H1 (cell line): ENCODE measurements at regions not wholly inside any gene's neighbourhood (a gene's known extent, or its start where the extent isn't known, plus 50 kb on each side); places are given as distances from the start of the nearest gene placed in this dataset.

Experiments
- CTCF ChIA-PET: fragments of 300-600 bp; sonication (Branson Sonifier 250); formaldehyde crosslinking; loops from one replicate; lab custom pipeline; 2021; ENCODE audit not compliant: partially characterized antibody; lab: Charles Lee
- POLR2A ChIA-PET: fragments of 300-600 bp; sonication (Branson Sonifier 250); formaldehyde crosslinking; loops from one replicate; lab custom pipeline; 2021; ENCODE audit warnings: inconsistent platforms; ENCODE audit not compliant: partially characterized antibody; lab: Charles Lee
- DNase-seq, 2 experiments: peaks; one replicate each; pipeline versions ENCODE4 v3.0.0 to v3.0.0-alpha.2; 2010 to 2022; ENCODE audit warnings: low spot score in 2 of 2, low read depth in 1 of 2, mixed read lengths in 1 of 2
- FAIRE-seq: peaks from 2 replicates; lab custom pipeline; 2011; peaks lifted over from hg19 to GRCh38; lab: Jason Lieb, UNC
- H2AFZ ChIP-seq: 2 replicates; pipeline ENCODE4 v1.8.1; 2012; ENCODE audit warnings: low read length, inconsistent platforms
- H2AK5ac ChIP-seq: 2 replicates; pipeline ENCODE4 v1.6.1; 2013; ENCODE audit warnings: low read depth, low read length
- H2BK120ac ChIP-seq: replicated peaks from 2 replicates; pipeline ENCODE3; 2013; ENCODE audit warnings: low read depth, low read length, inconsistent platforms
- H2BK12ac ChIP-seq: 2 replicates; pipeline ENCODE4 v1.6.1; 2013; ENCODE audit warnings: low read depth, low read length
- H2BK15ac ChIP-seq: 2 replicates; pipeline ENCODE4 v1.6.1; 2013; ENCODE audit warnings: low read length
- H2BK20ac ChIP-seq: 2 replicates; pipeline ENCODE4 v1.6.1; 2013; ENCODE audit warnings: low read length
- H2BK5ac ChIP-seq: 2 replicates; pipeline ENCODE4 v1.6.1; 2013; ENCODE audit warnings: low read depth, low read length
- H3K14ac ChIP-seq: 2 replicates; pipeline ENCODE4 v1.6.1; 2013; ENCODE audit warnings: inconsistent platforms; ENCODE audit not compliant: insufficient read length
- H3K18ac ChIP-seq: 2 replicates; pipeline ENCODE4 v1.6.1; 2013; ENCODE audit warnings: low read length; ENCODE audit errors: extremely low read depth
- H3K23ac ChIP-seq: 2 replicates; pipeline ENCODE4 v1.6.1; 2013; ENCODE audit warnings: inconsistent platforms; ENCODE audit not compliant: insufficient read length
- H3K23me2 ChIP-seq: 2 replicates; pipeline ENCODE4 v1.6.1; 2013; ENCODE audit warnings: low read depth, low read length
- H3K27ac ChIP-seq: 2 replicates; pipeline ENCODE4 v1.6.1; 2011; ENCODE audit warnings: low read depth, low read length, inconsistent platforms
- H3K27me3 ChIP-seq, 4 experiments: replicated peaks in 1 of 4; 1 replicate in 1 of 4; 2 replicates in 3 of 4; pipeline versions ENCODE4 v1.6.1 to v1.8.1; 2011 to 2013; ENCODE audit warnings: low read length in 3 of 4, mild to moderate bottlenecking in 3 of 4, inconsistent platforms in 2 of 4, mixed read lengths in 2 of 4, moderate library complexity in 1 of 4; ENCODE audit not compliant: control insufficient read depth in 3 of 4, insufficient read depth in 3 of 4; ENCODE audit errors: extremely low read depth in 1 of 4
- H3K36me3 ChIP-seq, 4 experiments: 2 replicates each; pipeline versions ENCODE4 v1.6.1 to v1.8.1; 2011 to 2013; ENCODE audit warnings: mild to moderate bottlenecking in 4 of 4, low read length in 3 of 4, moderate library complexity in 2 of 4, control low read depth in 1 of 4, inconsistent platforms in 1 of 4; ENCODE audit not compliant: insufficient read depth in 4 of 4, control insufficient read depth in 2 of 4
- H3K4ac ChIP-seq: replicated peaks from 2 replicates; pipeline ENCODE3; 2013; ENCODE audit warnings: low read length, low read depth, mixed read lengths, inconsistent platforms; ENCODE audit not compliant: insufficient read length
- H3K4me1 ChIP-seq, 4 experiments: replicated peaks in 1 of 4; 1 replicate in 1 of 4; 2 replicates in 3 of 4; pipeline versions ENCODE4 v1.6.1 to v1.8.1; 2011 to 2013; ENCODE audit warnings: low read length in 3 of 4, inconsistent platforms in 2 of 4, mixed read lengths in 1 of 4; ENCODE audit not compliant: insufficient read depth in 4 of 4, control insufficient read depth in 3 of 4
- H3K4me2 ChIP-seq, 2 experiments: 2 replicates each; pipeline versions ENCODE4 v1.6.1 to v1.8.1; 2011 to 2013; ENCODE audit warnings: low read depth in 2 of 2, low read length in 2 of 2, control low read depth in 1 of 2, inconsistent platforms in 1 of 2, mild to moderate bottlenecking in 1 of 2; ENCODE audit not compliant: insufficient read depth in 1 of 2
- H3K4me3 ChIP-seq, 4 experiments: fragments of 200-600, 300-600 bp in 1 of 4; sonication (generic), shearing (Covaris generic), sonication (Bioruptor Twin) in 1 of 4; 2 replicates each; pipeline versions ENCODE4 v1.5.1 to v1.8.1; 2011 to 2016; ENCODE audit warnings: low read length in 4 of 4, low read depth in 3 of 4, control low read depth in 2 of 4, inconsistent platforms in 2 of 4, mild to moderate bottlenecking in 2 of 4, mixed read lengths in 1 of 4, moderate library complexity in 1 of 4; ENCODE audit not compliant: insufficient read depth in 2 of 4; ENCODE audit errors: extremely low read depth in 1 of 4
- H3K56ac ChIP-seq: replicated peaks from 2 replicates; pipeline ENCODE3; 2013; ENCODE audit warnings: low read depth, mild to moderate bottlenecking, mixed read lengths, low read length, inconsistent platforms; ENCODE audit not compliant: insufficient read length
- H3K79me1 ChIP-seq: 2 replicates; pipeline ENCODE4 v1.6.1; 2013; ENCODE audit warnings: low read depth, low read length, control low read depth
- H3K79me2 ChIP-seq, 2 experiments: 2 replicates each; pipeline versions ENCODE4 v1.6.1 to v1.8.1; 2012 to 2013; ENCODE audit warnings: low read length in 2 of 2, mild to moderate bottlenecking in 2 of 2, inconsistent platforms in 1 of 2; ENCODE audit not compliant: insufficient read depth in 2 of 2, control insufficient read depth in 1 of 2
- H3K9ac ChIP-seq, 4 experiments: replicated peaks in 1 of 4; 1 replicate in 1 of 4; 2 replicates in 3 of 4; pipeline versions ENCODE4 v1.6.1 to v1.8.1; 2011 to 2013; ENCODE audit warnings: low read depth in 3 of 4, low read length in 3 of 4, control low read depth in 2 of 4, mild to moderate bottlenecking in 2 of 4, moderate library complexity in 2 of 4, inconsistent platforms in 1 of 4; ENCODE audit errors: extremely low read depth in 1 of 4
- H3K9me3 ChIP-seq, 2 experiments: 2 replicates each; pipeline versions ENCODE4 v1.6.1 to v1.8.1; 2012 to 2013; ENCODE audit warnings: mild to moderate bottlenecking in 2 of 2, moderate library complexity in 2 of 2, control low read depth in 1 of 2, inconsistent platforms in 1 of 2, low read depth in 1 of 2, low read length in 1 of 2, mixed read lengths in 1 of 2; ENCODE audit not compliant: insufficient read depth in 2 of 2
- H4K20me1 ChIP-seq, 2 experiments: replicated peaks in 1 of 2; 2 replicates each; pipeline versions ENCODE3 to v1.8.1; 2011 to 2013; ENCODE audit warnings: inconsistent platforms in 2 of 2, low read length in 2 of 2, mild to moderate bottlenecking in 1 of 2; ENCODE audit not compliant: insufficient read depth in 2 of 2, control insufficient read depth in 1 of 2
- H4K5ac ChIP-seq: 2 replicates; pipeline ENCODE4 v1.6.1; 2013; ENCODE audit warnings: low read length, low read depth, mixed read lengths, inconsistent platforms; ENCODE audit not compliant: insufficient read length
- H4K8ac ChIP-seq: 2 replicates; pipeline ENCODE4 v1.8.0; 2013; ENCODE audit warnings: mild to moderate bottlenecking, moderate library complexity, low read length, inconsistent platforms; ENCODE audit not compliant: insufficient read depth; ENCODE audit errors: extremely low read depth
- H4K91ac ChIP-seq: replicated peaks from 2 replicates; pipeline ENCODE3; 2013; ENCODE audit warnings: low read length, mixed read lengths, inconsistent platforms; ENCODE audit not compliant: insufficient read length
- BCL11A ChIP-seq, 2 experiments: IDR thresholded peaks; one replicate each; pipeline ENCODE4 v1.6.1; 2011; ENCODE audit warnings: low read depth in 2 of 2, low read length in 2 of 2, mild to moderate bottlenecking in 2 of 2
- CTBP2 ChIP-seq: IDR thresholded peaks from 2 replicates; pipeline ENCODE4 v1.7.0; 2011; ENCODE audit warnings: borderline replicate concordance, mild to moderate bottlenecking, moderate library complexity, mixed read lengths, low read length; ENCODE audit not compliant: insufficient read depth, insufficient read length
- EGR1 ChIP-seq: IDR thresholded peaks from 2 replicates; pipeline ENCODE4 v1.6.1; 2011; ENCODE audit warnings: low read depth, low read length, borderline replicate concordance
- EP300 ChIP-seq, 2 experiments: IDR thresholded peaks; 1 replicate in 1 of 2; 2 replicates in 1 of 2; pipeline ENCODE4 v1.6.1; 2011 to 2012; ENCODE audit warnings: low read depth in 2 of 2, low read length in 2 of 2, mild to moderate bottlenecking in 2 of 2, borderline replicate concordance in 1 of 2, inconsistent platforms in 1 of 2, moderate library complexity in 1 of 2
- EZH2 ChIP-seq: fragments of 200-600 bp; sonication (generic); IDR thresholded peaks from 2 replicates; pipeline ENCODE4 v1.7.1; 2012; ENCODE audit warnings: low read depth, mild to moderate bottlenecking, moderate library complexity, low read length, inconsistent platforms; ENCODE audit not compliant: severe bottlenecking
- GABPA ChIP-seq: IDR thresholded peaks from 2 replicates; pipeline ENCODE4 v1.6.1; 2011; ENCODE audit warnings: mild to moderate bottlenecking, low read length, moderate library complexity, borderline replicate concordance; ENCODE audit not compliant: insufficient read depth
- JUN ChIP-seq: IDR thresholded peaks from 2 replicates; pipeline ENCODE4 v1.6.1; 2011; ENCODE audit warnings: low read depth, mild to moderate bottlenecking, improper control_type of control experiment, low read length
- JUND ChIP-seq: IDR thresholded peaks from 2 replicates; pipeline ENCODE4 v1.6.1; 2011; ENCODE audit warnings: mild to moderate bottlenecking, improper control_type of control experiment, low read length
- KDM1A ChIP-seq: fragments of 200-600, 300-600 bp; sonication (generic); IDR thresholded peaks from 2 replicates; pipeline ENCODE4 v1.7.1; 2016; ENCODE audit warnings: mild to moderate bottlenecking, low read length, borderline replicate concordance
- NRF1 ChIP-seq: IDR thresholded peaks from 2 replicates; pipeline ENCODE4 v1.6.1; 2011; ENCODE audit warnings: mild to moderate bottlenecking, low read depth, low read length, improper control_type of control experiment
- RBBP5 ChIP-seq: IDR thresholded peaks from 2 replicates; pipeline ENCODE4 v1.7.1; 2012; ENCODE audit warnings: low read depth, mild to moderate bottlenecking, inconsistent platforms, low read length, moderate library complexity, borderline replicate concordance
- SAP30 ChIP-seq: fragments of 300-600 bp; sonication (generic); IDR thresholded peaks from 2 replicates; pipeline ENCODE4 v1.7.1; 2012; ENCODE audit warnings: low read length, moderate library complexity, mild to moderate bottlenecking, inconsistent platforms; ENCODE audit not compliant: insufficient read depth, insufficient replicate concordance
- TAF7 ChIP-seq: optimal IDR thresholded peaks from 2 replicates; pipeline ENCODE3; 2011; ENCODE audit warnings: low read depth, mild to moderate bottlenecking, inconsistent platforms, low read length, moderate library complexity, borderline replicate concordance
- TEAD4 ChIP-seq: IDR thresholded peaks from 2 replicates; pipeline ENCODE4 v1.6.1; 2012; ENCODE audit warnings: low read depth, low read length, inconsistent platforms, mixed read lengths
- WGBS, 2 experiments: shearing (Covaris generic) in 1 of 2; methylation state at CpG; one replicate each; pipeline versions ENCODE4 v1.1.6 to v1.1.7; 2013 to 2015; ENCODE audit warnings: low lambda C conversion rate in 2 of 2, mixed read lengths in 2 of 2, inconsistent platforms in 1 of 2, low coverage in 1 of 2, missing lambda C conversion rate in 1 of 2; ENCODE audit not compliant: insufficient replicate concordance in 2 of 2, insufficient coverage in 1 of 2, insufficient read length in 1 of 2; ENCODE audit errors: extremely low coverage in 1 of 2, missing lambda C conversion rate in 1 of 2; 5-methylcytosine and 5-hydroxymethylcytosine counted together

DNA sequence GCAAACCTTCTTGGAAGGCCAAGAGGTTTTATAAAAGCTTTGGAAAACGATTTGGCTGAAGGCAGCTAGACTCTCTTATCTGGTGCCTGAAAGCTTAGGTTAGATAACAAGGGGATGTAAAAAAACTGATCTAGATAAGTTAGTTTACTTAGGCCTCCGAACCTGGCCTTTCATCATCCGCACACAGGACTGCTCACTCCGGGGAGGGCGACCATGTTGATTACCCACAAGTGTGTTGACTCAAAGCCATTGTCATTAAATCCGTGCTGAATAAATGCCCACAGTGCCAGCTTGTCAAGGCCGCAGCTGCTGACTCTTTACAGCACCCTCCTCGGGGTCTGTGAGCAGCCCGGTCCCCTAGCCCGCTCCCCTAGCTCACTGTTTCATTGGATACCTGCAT lies 112.3 kb downstream of the ZFAND4 start:
- POLR2A ChIA-PET, result interaction anchor here (1.0 kb wide), 1 partner anchor 13 kb away, joined by 3 read pairs; no protein-coding TSS in a partner anchor
- Histone ChIP-seq H3K9ac (no peak overlapping the region), H4K91ac (no peak overlapping the region), H2BK12ac (no peak overlapping the region), H3K4ac (no peak overlapping the region), H2BK15ac (no peak overlapping the region), H2BK120ac (no peak overlapping the region), H2AFZ (no peak overlapping the region), H3K18ac (no peak overlapping the region), H2BK20ac (no peak overlapping the region), H3K4me3 (no peak overlapping the region), H2BK5ac (no peak overlapping the region), H3K79me1 (no peaks in the 10 kb centered on the region), H3K36me3 (peaks cover 0 to 4% (median 0%) of the 10 kb centered on the region in 4 experiments; a peak in 2 of 8 replicates), H3K9me3 (peaks cover 4 to 5% of the 10 kb centered on the region in 2 experiments; a peak in 3 of 4 replicates), H3K23ac (no peak overlapping the region), H3K27me3 (no peaks in the 10 kb centered on the region), H3K79me2 (peaks cover 0 to 4% of the 10 kb centered on the region in 2 experiments; a peak in 1 of 4 replicates), H3K4me1 (peaks cover 0 to 7% (median 4%) of the 10 kb centered on the region in 4 experiments; a peak in 3 of 7 replicates), H4K20me1 (no peaks in the 10 kb centered on the region), H3K56ac (no peak overlapping the region), H3K4me2 (no peak overlapping the region), H4K5ac (no peak overlapping the region), H3K27ac (no peak overlapping the region), H4K8ac (no peak overlapping the region), H2AK5ac (no peak overlapping the region), H3K23me2 (no peaks in the 10 kb centered on the region), H3K14ac (no peak overlapping the region)
- FAIRE-seq (no peak), DNase-seq (no peak)
- 90% methylated on average over 10 of the region's 10 CpGs; no CpG with 5 or more reads in 1 of the 2 experiments for WGBS, 2 experiments
- CTCF ChIA-PET, result interaction anchor here (0.6 to 0.9 kb wide), 2 partner anchors 18 to 663 kb away, joined by 3 read pairs; no protein-coding TSS in a partner anchor
- TF ChIP-seq JUN, result no peak
- TF ChIP-seq TEAD4, result no peak
- no peak for TF ChIP-seq TAF7
- no peak for TF ChIP-seq JUND
- no peak for TF ChIP-seq EP300 (IDR thresholded peaks at IDR 0.05; ENCODE audit: borderline replicate concordance in 1 of 2, low read depth in 2 of 2, low read length in 2 of 2)
- TF ChIP-seq RBBP5, result no peak
- no peak for TF ChIP-seq KDM1A
- no peak for TF ChIP-seq EZH2
- TF ChIP-seq NRF1, result no peak
- TF ChIP-seq CTBP2, result no peak
- no peak for TF ChIP-seq BCL11A (IDR thresholded peaks at IDR 0.05; ENCODE audit: low read depth in 2 of 2, low read length in 2 of 2)
- TF ChIP-seq EGR1, result no peak
- no peak for TF ChIP-seq GABPA
- no peak for TF ChIP-seq SAP30
